H4 (cell line): ENCODE measurements at regions not wholly inside any gene's neighbourhood (a gene's known extent, or its start where the extent isn't known, plus 50 kb on each side); places are given as distances from the start of the nearest gene placed in this dataset.

Source experiments
- DNase-seq: peaks from one replicate; pipeline ENCODE4 v3.0.0-alpha.2; 2015; ENCODE audit warnings: low spot score

DNA sequence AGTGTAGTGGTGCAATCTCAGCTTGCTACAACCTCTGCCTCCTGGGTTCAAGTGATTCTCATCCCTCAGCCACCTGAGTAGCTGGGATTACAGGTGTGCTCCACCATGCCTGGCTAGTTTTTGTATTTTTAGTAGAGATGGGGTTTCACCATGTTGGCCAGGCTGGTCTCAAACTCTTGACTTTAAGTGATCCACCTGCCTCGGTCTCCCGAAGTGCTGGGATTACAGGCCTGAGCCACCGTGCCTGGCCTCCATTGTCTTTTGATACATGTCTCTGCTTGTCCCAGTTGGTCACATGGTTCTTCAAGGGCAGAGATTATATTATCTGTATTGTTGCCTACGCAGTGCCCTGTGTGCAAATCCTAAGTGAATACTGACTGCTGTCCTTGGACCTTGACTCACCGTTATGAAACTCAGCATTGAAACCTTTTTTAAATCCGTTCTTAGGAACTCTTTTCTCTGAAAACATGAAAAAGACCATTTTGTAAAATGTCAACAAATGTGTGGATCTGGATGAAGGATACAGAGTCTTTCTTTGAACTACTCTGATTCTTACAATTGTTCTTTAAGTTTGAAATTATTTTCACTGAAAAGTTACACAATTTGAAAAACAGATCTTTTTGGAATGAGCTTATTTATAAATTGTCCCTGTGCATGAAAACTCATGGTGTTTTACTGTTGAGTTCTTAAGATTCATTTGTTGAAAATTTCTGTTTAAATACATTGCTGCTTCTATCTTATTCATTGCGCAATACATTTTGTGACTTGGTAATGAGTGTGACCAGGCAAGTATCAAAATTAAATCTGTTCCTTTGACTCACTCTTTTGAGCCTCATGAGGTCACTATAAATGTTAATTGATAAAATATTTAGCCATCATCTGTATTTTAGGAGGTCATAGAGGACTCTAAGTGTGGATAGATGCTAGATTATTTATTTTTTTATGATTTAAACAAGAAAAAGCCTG is 293.5 kb downstream of the UTRN start:
- DNase-seq, result no peak

DNA sequence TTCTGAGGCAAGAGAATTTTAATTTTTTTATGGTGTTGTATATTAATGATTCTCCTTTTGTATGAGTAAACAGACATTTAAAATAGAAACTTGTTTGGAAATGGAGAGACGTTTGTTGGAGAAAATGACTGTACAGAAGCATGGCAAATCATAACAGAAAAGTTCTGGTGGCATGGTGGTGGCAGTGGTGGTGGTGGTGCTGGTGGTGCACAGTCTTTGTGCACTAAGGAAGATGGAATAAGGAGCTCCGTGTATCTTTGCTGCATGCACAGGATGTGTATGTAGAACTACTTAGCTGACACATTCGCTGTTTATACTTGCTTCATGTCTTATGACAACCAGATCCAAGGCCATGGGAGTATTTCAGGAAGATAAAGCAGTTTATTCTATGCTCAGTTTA is 294.9 kb downstream of the UTRN start:
- no peak for DNase-seq

DNA sequence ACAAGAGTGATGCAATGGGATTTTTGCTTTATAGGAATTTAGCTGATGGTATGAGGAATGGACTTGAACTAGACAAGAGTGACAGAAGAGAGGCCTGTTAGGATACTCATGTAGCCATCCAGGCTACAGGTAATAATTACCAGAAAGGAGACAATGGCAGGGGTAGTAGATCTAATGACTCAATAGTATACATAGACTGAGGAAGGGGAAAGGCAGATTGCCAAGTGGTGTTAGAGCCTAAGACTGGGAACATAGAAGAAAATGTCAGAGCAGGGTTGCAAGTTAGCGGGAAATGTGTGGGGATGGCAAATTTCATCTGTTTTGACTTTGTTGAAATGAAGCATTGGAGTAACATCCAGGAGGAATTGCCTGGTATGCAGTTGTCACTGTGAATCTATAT is 295.6 kb downstream of the UTRN start:
- no peak for DNase-seq

DNA sequence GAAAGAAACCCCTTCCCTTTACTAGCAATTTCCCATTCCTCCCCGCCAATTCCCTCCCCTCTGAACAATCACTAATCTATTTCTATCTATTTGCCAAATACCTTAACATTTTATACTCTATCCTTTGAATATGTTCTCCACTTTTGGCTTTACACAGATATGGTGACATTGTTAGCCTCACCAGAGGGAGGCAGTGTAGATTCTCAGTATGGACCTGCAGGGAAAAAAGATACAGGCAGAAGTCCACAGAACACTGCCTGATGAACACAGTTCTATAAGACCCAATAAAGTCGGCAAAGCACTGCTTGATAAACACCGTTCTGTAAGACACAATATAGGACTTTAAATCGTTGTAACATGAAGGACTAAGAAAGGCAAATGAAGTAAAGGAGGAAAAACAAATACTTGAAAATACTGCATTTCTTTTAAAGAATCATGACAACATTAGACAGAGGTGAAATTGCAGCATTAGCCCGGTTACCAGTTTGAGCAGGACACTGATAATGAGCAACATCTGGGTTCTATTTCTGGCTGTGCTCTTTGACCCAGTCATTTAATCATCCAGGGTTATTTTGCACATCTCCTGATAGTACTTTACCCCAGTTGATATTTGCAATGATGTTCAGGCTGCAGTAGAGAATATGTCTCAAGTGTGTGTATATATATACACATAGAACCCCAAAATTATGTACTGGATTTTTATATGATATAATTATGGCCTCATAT is 296.8 kb downstream of the UTRN start:
- DNase-seq, result peak; percentile 19

DNA sequence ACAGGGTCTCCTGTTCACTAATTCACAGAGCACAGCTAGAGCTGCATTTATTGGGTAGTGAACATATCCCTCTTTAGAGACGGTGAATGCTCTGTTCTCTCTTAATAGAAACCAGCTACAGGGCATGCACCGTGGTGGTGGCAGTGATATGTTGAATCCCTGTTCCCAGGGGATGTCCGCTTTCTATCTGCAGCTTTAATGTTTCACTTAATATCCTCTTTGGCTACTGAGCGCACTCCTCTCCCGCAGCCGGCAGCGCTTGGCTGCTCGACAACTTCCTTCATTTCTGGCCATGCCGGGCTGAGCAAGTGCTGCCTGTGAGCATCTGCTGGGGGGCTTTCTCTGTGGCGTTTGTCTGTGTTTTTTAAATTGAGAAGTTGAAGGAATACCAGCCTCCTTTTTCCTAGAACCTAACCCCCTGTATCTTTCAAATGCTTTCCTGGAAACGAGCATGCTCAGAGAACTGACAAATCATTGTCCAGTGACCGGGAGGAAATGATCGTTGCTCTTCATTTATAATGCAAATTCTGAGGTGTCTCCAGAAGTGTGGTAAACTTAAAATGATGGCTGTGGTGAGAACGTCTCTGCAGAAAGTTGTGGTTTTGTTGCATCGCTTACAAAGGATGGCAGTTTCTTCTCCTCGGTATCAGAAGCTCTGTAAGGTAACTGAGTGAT is 297.9 kb downstream of the UTRN start:
- DNase-seq, result no peak

DNA sequence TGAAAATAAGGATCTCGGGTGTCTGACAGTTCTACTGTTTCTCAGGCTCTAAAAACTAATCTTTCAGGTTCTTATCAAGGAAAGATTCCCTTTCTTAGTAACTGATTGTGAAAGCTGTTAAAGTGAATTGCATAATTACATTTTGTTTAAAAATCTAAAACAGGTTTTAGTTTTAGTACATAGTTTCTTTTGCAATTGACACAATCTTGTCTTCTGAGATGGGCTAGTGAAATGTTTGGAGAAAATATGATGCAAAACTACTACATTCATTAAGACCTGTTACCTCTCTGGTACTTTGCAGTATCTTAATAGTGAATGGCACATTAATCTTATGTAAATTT is 298.4 kb downstream of the UTRN start:
- DNase-seq, result no peak

DNA sequence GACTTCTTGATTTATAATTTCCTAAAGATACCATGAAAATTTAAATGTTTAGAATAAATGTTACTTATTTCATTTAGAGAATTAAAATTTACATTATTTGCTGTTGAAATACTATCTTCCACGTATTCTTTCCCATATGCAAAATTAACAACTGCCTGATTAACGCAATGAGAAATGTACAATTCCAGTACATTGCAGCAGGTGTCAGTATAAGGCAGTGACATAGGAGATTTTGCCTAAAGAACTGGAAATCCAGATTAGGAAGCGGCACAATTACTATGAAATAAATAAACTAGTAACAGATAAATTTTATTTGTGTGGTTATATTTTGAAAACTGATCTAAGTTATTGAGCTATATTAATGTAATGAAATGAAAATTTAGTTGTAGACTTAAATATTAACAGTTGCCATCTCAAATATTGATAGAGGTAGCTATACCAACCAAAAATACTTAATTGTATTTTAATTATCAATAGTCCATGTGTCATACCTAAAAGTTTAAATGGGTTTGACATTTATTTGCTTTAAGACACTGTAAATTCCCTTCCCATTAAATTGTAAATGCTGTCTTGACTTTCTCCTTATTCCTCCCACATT is 300.2 kb downstream of the UTRN start:
- DNase-seq, result peak; percentile 19

DNA sequence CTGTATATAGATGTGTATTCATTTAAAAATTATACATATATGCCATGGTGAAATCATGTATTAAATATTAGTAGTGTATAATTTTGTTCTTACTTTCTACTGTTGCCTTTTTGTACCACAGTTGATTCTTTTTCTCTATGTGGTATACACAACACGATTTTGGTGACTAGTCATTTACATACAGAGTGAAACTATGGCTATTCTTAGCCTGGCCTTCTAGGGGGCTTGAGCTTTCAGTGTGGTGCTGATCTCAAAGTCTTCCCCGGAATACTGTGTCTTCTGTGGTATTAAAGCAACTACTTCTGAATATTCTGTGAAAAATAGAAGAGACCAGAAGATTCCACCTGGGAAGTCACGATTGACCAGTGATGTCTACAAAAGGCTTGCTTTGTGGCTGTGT is 301.9 kb downstream of the UTRN start:
- DNase-seq, result no peak

DNA sequence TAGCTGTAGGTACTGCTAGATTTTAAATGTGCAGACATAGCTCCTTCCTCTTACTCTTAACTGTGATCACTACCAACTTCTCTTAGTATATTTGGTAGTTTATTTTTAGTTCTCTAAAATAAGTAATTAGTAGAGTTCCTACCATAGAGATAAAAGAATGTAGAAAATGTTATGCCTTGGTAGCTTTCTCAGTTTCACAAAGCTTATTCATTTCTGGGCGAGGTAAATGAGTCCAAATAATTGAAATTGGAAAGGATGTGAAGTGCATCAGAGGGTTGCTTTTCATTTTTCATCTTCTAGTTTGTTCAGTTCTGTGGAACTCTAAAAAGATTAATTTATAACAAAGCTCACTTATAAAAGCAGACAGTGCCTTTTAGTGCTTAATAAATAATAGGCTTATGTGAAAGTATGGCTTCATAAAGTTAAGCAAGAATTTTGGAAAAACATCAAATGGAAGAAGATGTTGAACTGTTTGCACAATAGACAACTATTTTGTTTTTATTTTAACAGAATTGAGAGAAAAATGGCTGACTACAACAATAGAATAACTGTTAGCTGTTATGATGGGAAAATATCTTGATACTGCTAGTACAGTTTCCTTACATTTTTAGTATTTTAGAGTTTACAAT is 303.7 kb downstream of the UTRN start:
- DNase-seq, result no peak

DNA sequence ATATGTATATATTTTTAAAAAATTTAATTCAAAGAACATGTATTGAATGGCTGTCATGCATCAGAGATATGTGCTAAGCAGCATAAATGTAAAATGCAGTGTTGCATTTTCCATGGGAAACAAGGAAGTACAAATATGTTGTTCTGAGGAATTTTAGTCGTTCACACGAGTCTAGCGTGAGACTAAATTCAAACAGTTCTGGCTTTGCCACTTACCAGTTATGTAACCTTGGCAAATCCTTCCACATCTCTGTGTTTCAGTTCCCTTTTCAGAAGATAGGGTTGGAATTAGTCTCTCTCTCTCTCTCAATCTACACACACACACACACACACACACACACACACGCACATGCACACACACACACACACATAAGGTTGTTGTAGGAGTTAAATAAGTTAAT is 305.4 kb downstream of the UTRN start:
- DNase-seq, result no peak

DNA sequence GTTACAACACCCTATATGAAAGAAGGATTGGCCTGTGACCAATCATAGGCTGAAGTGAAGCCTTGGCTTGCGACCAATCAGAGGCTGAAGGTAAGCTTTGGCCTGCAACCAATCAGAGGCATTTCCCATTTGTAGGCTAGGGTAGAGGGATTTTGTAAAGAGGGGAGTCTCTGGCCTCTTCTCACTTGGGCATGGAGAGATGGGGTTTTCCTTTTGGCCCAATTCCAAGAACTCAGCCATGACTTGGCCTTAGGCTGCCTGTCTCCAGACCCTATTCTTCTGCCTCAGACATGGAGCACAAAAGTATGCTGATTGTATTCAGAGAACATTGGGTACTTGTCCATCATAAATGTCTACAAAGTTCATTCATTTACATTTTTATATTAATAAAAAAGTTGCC is 308.3 kb downstream of the UTRN start:
- no peak for DNase-seq

DNA sequence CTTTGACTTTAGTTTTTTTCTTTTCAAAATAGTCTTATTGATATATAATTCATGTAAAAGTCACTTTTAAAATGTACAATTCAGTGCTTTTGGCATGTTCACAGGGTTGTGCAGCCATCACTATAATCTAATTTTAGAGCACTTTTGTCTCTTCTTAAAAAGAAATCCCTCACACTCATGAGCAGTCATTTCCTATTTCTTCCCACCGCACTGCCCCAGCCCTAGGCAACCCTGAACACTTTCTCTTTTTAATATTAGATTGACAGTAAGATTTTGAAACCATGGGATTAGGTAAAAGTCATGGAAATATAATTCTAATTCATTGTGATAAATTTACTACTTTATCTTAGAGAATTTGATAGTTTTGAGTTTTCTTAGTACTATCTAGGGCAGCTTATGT is 309.4 kb downstream of the UTRN start:
- DNase-seq, result no peak

DNA sequence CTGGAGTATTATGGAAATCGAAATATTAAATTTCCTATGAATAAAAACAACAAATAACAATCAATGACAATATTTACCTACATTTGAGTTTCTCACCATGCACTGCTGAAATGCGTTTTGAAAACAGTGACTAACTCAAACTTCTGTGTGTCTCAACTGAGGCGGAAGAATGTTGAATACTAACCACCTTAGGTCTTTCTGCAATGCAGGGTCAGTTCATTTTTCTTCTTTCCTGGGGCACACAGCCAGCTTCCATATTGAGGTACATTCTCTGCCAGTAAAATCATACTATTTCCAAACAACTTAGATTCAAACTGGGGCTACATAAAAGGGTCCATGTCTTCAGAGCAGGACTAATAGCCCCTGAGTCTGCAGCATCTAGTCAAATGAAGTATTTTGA is 310.1 kb downstream of the UTRN start:
- no peak for DNase-seq

DNA sequence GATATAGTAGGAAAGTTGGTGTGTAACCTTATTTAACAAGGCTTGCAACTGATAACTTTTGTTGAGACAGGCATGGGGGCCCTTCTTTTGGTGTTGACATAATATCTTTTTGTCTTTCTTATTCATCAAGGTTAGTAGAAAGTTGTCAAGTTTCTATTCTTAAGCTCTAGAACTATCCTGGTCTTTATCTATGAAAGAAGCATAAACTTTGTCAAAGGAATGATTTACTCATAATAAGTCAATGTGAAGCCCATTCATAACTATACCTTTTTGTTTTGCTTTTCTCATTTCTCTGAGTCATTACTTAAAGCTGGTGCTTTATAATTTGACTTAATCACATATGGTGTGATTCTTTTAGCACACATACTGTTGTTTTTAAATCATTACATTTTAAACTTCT is 312.4 kb downstream of the UTRN start:
- DNase-seq, result no peak

DNA sequence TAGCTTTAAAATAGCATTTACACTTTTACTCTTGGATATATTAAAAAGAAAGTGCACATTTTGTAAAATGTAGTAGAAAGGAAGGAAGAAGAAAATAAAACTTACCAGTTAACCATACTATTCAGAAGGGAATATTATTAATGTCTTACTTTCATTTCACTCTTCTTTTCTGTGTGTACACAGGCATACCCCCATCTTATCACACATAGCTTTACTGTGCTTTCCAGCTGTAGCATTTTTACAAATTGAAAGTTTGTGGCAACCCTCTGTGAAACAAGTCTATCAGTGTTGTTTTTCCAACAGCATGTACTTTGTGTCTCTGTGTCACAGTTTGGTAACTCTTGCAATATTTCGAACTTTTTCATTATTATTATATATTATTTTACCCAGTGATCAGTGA is 314.5 kb downstream of the UTRN start:
- DNase-seq, result no peak

DNA sequence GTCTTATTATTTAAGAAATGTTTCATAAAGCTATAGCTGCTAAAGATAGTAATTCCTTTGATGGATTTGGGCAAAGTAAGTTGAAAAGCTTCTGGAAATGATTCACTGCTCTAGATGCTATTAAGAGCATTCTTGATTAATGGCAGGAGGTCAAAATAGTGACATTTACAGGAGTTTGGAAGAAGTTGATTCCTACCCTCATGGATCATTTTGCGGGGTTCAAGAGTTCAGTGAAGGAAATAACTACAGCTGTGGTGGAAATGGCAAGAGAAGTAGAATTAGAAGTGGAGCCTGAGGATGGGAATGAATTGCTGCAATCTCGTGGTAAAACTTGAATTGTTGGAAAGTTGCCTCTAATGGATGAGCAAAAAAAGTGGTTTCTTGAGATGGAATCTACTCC is 316.1 kb downstream of the UTRN start:
- no peak for DNase-seq

DNA sequence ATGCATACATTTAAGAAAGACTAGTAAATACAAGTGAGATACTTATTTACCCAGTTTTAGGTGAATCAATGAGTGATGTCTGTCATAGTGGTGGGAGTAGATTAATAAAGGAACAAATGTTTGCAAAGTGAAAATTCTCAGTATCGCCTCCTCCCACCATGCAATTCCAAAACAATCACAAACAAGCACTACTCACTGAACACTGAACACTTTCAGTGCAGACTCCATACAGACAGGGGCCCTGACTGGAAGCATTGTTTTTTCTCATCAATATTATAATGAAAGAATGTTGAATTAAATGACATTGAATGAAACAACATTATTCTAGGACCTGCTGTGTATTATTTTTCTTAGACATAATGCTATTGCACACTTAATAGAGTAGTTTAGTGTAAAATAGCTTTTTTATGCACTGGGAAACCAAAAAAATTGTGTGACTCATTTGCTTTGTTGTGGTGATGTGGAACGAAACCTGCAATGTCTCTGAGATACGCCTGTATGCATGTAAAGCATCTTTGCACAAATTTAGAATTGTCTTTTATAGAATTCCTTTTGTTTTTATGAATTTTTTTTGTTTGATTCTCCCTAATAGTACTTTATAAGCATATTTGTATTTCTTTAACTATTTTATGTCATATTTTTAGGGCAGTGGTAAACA is 317.5 kb downstream of the UTRN start:
- no peak for DNase-seq

DNA sequence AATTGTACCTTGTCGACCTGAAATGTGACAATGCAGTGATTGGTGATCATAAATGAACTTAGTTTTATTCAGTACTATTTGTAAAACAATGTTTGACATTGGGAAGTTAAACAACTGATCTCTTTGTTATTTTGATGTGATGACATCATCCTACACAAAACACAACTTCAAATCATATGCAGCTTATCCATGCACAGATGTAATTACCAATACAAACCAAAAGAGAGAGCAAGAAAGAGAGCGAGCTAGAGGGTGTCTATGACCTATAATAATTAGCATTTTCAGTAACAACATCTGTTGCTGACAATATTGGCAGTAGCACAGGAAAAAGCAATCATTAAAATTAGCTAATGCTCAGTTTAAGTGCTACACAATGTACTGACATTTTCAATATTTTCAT is 320.9 kb downstream of the UTRN start:
- DNase-seq, result no peak

DNA sequence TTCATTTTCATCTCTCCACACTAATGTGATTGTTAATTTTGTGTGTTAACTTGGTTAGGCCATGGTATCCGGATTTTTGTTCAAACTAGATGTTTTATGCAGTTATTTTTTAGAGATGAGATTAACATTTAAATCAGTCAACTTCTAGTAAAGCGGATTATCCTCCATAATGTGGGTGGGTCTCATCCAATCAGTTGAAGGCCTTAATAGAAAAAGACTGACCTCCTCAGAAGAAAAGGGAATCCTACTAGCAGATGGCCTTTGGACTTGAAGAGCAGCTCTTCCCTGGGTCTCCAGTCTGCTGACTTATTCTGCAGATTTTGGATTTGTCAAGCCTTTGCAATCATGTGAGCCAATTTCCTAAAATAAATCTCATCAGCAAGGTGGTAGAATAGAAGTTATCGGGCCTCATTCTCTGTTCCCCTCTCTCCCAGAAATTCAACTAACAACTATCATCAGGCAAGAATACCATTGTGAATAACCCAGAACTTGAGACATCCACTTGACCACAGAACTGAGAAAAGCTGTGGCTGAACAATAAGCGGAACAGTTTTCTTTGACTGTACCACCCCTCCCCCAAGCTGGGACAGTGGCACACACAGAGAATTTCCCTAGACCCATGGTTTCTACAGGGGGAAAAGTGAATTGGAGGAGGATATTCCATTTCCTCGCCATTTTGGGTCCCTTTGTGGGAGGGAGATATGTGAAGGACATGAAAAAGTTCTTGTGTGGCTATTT is 323.0 kb downstream of the UTRN start:
- DNase-seq, result no peak

DNA sequence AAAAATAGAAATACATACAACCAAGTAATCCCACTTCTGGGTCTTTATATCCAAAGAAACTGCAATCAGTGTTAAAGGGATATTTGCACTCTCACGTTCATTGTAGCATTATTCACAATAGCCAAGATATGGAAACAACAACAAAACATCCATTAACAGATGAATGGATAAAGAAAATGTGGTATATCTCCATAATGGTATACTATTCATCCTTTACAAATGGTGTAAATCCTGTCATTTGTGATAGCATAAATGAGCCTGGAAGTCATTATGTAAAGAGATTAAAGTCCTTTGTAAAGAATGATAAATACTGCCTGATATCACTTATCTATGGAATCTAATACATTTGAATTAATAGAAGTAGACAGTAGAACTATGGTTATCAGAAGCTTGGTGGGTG is 327.7 kb downstream of the UTRN start:
- no peak for DNase-seq

DNA sequence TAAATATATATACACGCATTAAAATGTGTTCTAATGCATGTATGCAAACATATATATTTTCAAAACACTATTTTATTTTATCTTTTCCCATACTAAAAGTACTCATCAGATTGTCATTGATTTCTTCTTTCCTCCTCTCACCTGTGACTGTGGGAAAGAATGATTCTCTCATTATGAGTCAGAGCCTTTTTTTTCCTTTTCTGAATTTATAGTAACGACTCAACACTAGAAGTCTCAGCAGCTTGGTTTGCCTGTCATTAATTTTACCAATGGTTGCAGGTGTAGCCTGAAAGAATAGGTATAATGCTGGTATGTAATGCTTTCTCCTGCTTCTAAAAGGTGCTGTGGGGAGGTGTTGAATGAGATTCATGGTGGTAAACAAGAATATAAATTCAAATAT is 328.7 kb downstream of the UTRN start:
- DNase-seq, result no peak
